ENCODE measurements at regions not wholly inside any gene's neighbourhood (a gene's known extent, or its start where the extent isn't known, plus 50 kb on each side); places are given as distances from the start of the nearest gene placed in this dataset.
"Not testable (repeated sequence)": the region's sequence is repeated elsewhere in the genome, so short reads cannot be mapped to it uniquely, and the experiment has no call there.

- WGBS, 2 donors: 44 to 51% methylated on average over 1 of the region's 1 CpG
- H3K4me1 ChIP-seq: no peaks in the 10 kb centered on the region
- ATAC-seq (no peak), FAIRE-seq (peak; percentile 37), DNase-seq (no peak)
- no peak overlapping the region for H3K4me3 ChIP-seq
- TF ChIP-seq, protein P1, sequence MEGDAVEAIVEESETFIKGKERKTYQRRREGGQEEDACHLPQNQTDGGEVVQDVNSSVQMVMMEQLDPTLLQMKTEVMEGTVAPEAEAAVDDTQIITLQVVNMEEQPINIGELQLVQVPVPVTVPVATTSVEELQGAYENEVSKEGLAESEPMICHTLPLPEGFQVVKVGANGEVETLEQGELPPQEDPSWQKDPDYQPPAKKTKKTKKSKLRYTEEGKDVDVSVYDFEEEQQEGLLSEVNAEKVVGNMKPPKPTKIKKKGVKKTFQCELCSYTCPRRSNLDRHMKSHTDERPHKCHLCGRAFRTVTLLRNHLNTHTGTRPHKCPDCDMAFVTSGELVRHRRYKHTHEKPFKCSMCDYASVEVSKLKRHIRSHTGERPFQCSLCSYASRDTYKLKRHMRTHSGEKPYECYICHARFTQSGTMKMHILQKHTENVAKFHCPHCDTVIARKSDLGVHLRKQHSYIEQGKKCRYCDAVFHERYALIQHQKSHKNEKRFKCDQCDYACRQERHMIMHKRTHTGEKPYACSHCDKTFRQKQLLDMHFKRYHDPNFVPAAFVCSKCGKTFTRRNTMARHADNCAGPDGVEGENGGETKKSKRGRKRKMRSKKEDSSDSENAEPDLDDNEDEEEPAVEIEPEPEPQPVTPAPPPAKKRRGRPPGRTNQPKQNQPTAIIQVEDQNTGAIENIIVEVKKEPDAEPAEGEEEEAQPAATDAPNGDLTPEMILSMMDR (IDR thresholded peaks at IDR 0.05): no peak
- intact Hi-C loops (cut with DNase I): no loop called here
- H3K36me3 ChIP-seq: no peaks in the 10 kb centered on the region
- H3K27ac ChIP-seq: no peak overlapping the region
- H3K9me3 ChIP-seq: no peaks in the 10 kb centered on the region
- H3K27me3 ChIP-seq: no peaks in the 10 kb centered on the region
These were observed 301.4 kb downstream of the SLITRK5 start for GRCh38 chr13:87972568-87972967.

- Histone ChIP-seq H3K27me3 (no peaks in the 10 kb centered on the region), H3K27ac (no peak overlapping the region), H3K4me1 (no peaks in the 10 kb centered on the region), H3K36me3 (no peaks in the 10 kb centered on the region), H3K9me3 (no peaks in the 10 kb centered on the region), H3K4me3 (no peak overlapping the region)
- intact Hi-C loops (cut with DNase I): no loop called here
- TF ChIP-seq, protein P1 (IDR thresholded peaks at IDR 0.05): no peak
- no peak for FAIRE-seq
- DNase-seq: no peak
- ATAC-seq: no peak
- 52 to 73% methylated on average over 4 of the region's 4 CpGs for WGBS, 2 donors
These were observed 303.9 kb downstream of the SLITRK5 start for GRCh38 chr13:87975035-87975434.

DNA sequence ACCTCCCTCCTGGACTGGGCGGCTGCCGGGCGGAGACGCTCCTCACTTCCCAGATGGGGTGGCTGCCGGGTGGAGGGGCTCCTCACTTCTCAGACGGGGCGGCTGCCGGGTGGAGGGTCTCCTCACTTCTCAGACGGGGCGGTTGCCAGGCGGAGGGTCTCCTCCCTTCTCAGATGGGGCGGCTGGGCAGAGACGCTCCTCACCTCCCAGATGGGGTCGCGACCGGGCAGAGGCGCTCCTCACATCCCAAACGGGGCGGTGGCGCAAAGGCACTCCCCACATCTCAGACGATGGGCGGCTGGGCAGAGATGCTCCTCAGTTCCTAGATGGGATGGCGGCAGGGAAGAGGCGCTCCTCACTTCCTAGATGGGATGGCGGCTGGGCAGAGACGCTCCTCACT lies 305.5 kb downstream of the SLITRK5 start:
- FAIRE-seq; ATAC-seq; H3K9me3 ChIP-seq; H3K4me1 ChIP-seq; H3K4me3 ChIP-seq; intact Hi-C loops (cut with DNase I); H3K36me3 ChIP-seq; H3K27ac ChIP-seq; H3K27me3 ChIP-seq: not testable (repeated sequence)
- 95 to 98% methylated on average over 10 to 26 of the region's 26 CpGs for WGBS, 2 donors
- DNase-seq: peak in 1 of 6 donors; percentile 55

GRCh38 chr13:87981416-87981815 lies 310.2 kb downstream of the SLITRK5 start:
- no peaks in the 10 kb centered on the region for H3K4me1 ChIP-seq
- peaks cover 0 to 3% (median 0%) of the 10 kb centered on the region in 4 donors for H3K27me3 ChIP-seq
- no peak overlapping the region for H3K27ac ChIP-seq
- no peak for FAIRE-seq
- TF ChIP-seq, protein P1 (IDR thresholded peaks at IDR 0.05): no peak
- no peak overlapping the region for H3K4me3 ChIP-seq
- DNase-seq: no peak
- no peaks in the 10 kb centered on the region for H3K36me3 ChIP-seq
- intact Hi-C loops (cut with DNase I): no loop called here
- H3K9me3 ChIP-seq: no peaks in the 10 kb centered on the region
- 54 to 62% methylated on average over 2 of the region's 2 CpGs for WGBS, 2 donors
- no peak for ATAC-seq

- no peak overlapping the region for H3K4me3 ChIP-seq
- FAIRE-seq: no peak
- TF ChIP-seq, protein P1 (IDR thresholded peaks at IDR 0.05): no peak
These were observed 311.2 kb downstream of the SLITRK5 start for GRCh38 chr13:87982400-87982799.

More at GRCh38 chr13:87982400-87982799, 311.2 kb downstream of the SLITRK5 start:
- no peaks in the 10 kb centered on the region for H3K4me1 ChIP-seq
- no peak for DNase-seq
- H3K27ac ChIP-seq: no peak overlapping the region
- intact Hi-C loops (cut with DNase I): no loop called here
- no peaks in the 10 kb centered on the region for H3K9me3 ChIP-seq
- peaks cover 0 to 6% (median 0%) of the 10 kb centered on the region in 4 donors for H3K27me3 ChIP-seq
- ATAC-seq: no peak
- no peaks in the 10 kb centered on the region for H3K36me3 ChIP-seq
